Small intestine (tissue), 7 donors: ENCODE measurements at regions not wholly inside any gene's neighbourhood (a gene's known extent, or its start where the extent isn't known, plus 50 kb on each side); places are given as distances from the start of the nearest gene placed in this dataset.
"Not testable (repeated sequence)": the region's sequence is repeated elsewhere in the genome, so short reads cannot be mapped to it uniquely, and the experiment has no call there.

Experiments
- DNase-seq, 2 donors: peaks; one replicate each; pipeline versions ENCODE4 v3.0.0 to v3.0.0-alpha.2; 2013
- FAIRE-seq: peaks from 2 replicates; lab custom pipeline; 2012; peaks lifted over from hg19 to GRCh38; lab: Jason Lieb, UNC
- H3K27ac ChIP-seq, 3 donors: one replicate each; pipeline ENCODE4 v1.5.1; 2013; ENCODE audit warnings: low read length in 2 of 3, mild to moderate bottlenecking in 2 of 3, control low read depth in 1 of 3, inconsistent platforms in 1 of 3, low read depth in 1 of 3, moderate library complexity in 1 of 3
- H3K27me3 ChIP-seq, 3 donors: one replicate each; pipeline ENCODE4 v1.6.1; 2013; ENCODE audit warnings: low read length in 3 of 3, inconsistent platforms in 1 of 3; ENCODE audit not compliant: control insufficient read depth in 3 of 3, insufficient read depth in 3 of 3
- H3K36me3 ChIP-seq, 3 donors: one replicate each; pipeline ENCODE4 v1.6.1; 2013; ENCODE audit warnings: low read length in 3 of 3, inconsistent platforms in 1 of 3, low read depth in 1 of 3, mild to moderate bottlenecking in 1 of 3, moderate library complexity in 1 of 3; ENCODE audit not compliant: control insufficient read depth in 3 of 3, insufficient read depth in 2 of 3
- H3K4me1 ChIP-seq, 3 donors: one replicate each; pipeline ENCODE4 v1.6.1; 2013; ENCODE audit warnings: low read length in 2 of 3, inconsistent platforms in 1 of 3, low read depth in 1 of 3, mild to moderate bottlenecking in 1 of 3, moderate library complexity in 1 of 3; ENCODE audit not compliant: control insufficient read depth in 3 of 3, insufficient read depth in 2 of 3
- H3K4me3 ChIP-seq, 3 donors: one replicate each; pipeline ENCODE4 v1.5.1; 2013; ENCODE audit warnings: low read length in 3 of 3, control low read depth in 1 of 3, inconsistent platforms in 1 of 3, low read depth in 1 of 3, mild to moderate bottlenecking in 1 of 3, moderate library complexity in 1 of 3
- H3K9me3 ChIP-seq, 2 donors: one replicate each; pipeline ENCODE4 v1.6.1; 2013; ENCODE audit warnings: low read depth in 1 of 2, low read length in 1 of 2; ENCODE audit not compliant: control insufficient read depth in 2 of 2, insufficient read depth in 1 of 2
- WGBS, 3 donors: extraction: QIAGEN DNeasy Blood & Tissue Kit; methylation state at CpG; one replicate each; pipeline ENCODE4 v1.1.7; 2013; 5-methylcytosine and 5-hydroxymethylcytosine counted together
- donor health status: healthy with polysubstance abuse.
- donor health status: control.
- donor health status: control.
- donor health status: Bipolar disorder and iron deficiency.
- donor health status: healthy.

DNA sequence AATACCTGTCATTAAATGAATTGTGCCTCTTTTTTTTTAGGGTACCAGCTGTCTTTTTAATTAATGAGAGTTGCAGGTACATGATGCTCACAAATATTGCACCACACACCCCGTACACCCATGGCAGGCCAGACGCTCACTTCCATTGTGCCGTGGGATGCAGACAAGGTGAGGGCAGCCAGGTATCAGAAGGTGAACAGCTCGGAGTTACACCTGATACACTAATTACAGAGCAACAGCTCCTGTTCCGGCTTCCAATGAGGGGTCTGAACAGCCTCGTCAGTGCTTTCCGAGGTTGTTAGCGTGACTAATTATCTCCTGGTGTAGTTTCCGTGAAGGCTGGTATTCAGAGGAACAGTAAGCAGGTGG is 442.8 kb downstream of the ZNF516 start:
- Histone ChIP-seq H3K9me3 (peaks cover 0 to 3% of the 10 kb centered on the region in 2 donors), H3K4me1 (no peaks in the 10 kb centered on the region), H3K27me3 (no peaks in the 10 kb centered on the region), H3K36me3 (no peaks in the 10 kb centered on the region), H3K27ac (no peak overlapping the region), H3K4me3 (no peak overlapping the region)
- DNase-seq (no peak), FAIRE-seq (no peak)
- 83 to 90% (median 88%) methylated on average over 9 of the region's 9 CpGs for WGBS, 3 donors

DNA sequence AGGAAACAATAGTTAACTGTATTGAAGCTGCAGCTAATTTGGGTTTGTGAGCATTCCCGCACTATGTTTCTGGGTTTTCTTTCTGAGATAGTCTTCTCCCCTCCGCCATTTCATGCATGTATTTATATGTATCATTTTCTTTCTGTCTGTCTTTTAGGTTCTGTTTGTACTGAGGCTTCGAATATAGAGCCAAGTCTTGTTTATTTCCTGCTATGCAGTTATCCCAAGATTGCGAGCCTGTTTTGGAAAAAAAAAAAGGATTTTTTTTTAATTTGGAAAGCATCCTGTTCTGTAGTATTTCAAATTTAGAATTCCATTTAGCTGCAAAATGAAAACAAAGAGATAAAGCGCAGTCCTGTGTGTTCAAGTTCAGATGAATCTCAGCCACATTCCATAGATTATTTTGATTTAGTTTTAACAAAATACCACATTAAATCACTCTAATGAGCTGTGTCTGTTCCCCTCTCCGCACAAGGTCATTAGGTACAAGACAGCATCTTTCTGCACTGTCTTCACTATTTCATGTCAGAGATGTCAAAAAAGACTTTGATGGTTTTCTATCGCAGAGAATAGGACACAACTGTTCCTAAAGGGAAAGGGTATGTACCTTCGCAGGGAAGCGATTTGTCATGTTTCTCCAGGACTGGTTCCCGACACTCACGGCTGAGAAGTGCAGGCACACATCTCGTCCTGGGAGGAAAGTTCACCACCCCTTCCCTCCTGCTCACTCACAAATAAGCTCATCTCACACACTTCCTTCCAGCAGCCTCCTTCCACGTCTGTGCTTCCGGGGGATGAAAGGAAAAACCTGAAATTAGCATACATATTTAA is 443.4 kb downstream of the ZNF516 start:
- Histone ChIP-seq H3K4me3 (no peak overlapping the region), H3K9me3 (peaks cover 0 to 3% of the 10 kb centered on the region in 2 donors), H3K4me1 (no peaks in the 10 kb centered on the region), H3K27me3 (no peaks in the 10 kb centered on the region), H3K27ac (no peak overlapping the region), H3K36me3 (no peaks in the 10 kb centered on the region)
- 54 to 81% (median 74%) methylated on average over 14 of the region's 14 CpGs for WGBS, 3 donors
- FAIRE-seq (no peak), DNase-seq (no peak)

DNA sequence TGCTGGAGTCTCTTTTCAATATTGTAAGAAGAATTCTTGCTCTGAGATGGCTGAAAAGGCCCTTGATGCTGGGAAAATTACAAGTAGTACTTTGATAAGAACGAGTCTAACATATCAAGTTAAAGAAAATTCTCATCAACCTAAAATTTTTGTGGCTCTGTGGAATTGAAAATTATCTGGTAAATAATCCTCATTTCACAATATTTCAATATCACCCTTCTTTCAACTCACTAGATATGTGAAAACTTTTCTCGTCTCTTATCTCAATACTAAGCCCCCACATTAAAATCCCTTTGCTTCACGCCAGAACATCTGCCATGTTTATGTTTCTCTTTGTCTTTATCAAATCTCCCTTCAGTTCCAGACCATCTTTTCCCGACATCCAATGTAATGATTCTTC is 448.8 kb downstream of the ZNF516 start:
- Histone ChIP-seq H3K36me3 (no peaks in the 10 kb centered on the region), H3K27ac (no peak overlapping the region), H3K4me1 (no peaks in the 10 kb centered on the region), H3K4me3 (no peak overlapping the region), H3K27me3 (no peaks in the 10 kb centered on the region), H3K9me3 (peaks cover 0 to 3% of the 10 kb centered on the region in 2 donors)
- 65 to 74% (median 74%) methylated on average over 4 of the region's 4 CpGs for WGBS, 3 donors
- DNase-seq = no peak
- no peak for FAIRE-seq

DNA sequence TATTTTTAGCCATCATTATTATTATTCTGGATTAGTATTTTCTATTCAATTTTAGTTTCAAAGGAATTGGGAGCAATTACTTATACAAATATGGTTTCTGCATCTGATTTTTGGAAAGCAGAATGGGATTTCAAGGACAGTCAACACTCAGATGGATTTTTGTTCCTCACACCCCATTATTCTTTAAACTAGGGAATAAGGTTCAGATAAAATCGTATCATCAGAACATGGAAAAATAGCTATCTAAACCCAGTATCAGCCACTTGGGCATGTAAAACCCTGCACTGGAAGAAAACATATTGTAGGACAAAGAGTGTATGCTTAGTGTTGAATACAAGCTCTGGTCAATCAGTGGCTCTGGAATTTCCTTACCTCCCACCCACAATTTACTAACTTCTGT is 452.5 kb downstream of the ZNF516 start:
- Histone ChIP-seq H3K9me3 (no peaks in the 10 kb centered on the region), H3K27me3 (no peaks in the 10 kb centered on the region), H3K27ac (no peak overlapping the region), H3K4me3 (no peak overlapping the region), H3K36me3 (no peaks in the 10 kb centered on the region), H3K4me1 (no peaks in the 10 kb centered on the region)
- no peak for FAIRE-seq
- WGBS, 3 donors = 0 to 35% (median 2%) methylated on average over 1 of the region's 1 CpG
- no peak for DNase-seq

DNA sequence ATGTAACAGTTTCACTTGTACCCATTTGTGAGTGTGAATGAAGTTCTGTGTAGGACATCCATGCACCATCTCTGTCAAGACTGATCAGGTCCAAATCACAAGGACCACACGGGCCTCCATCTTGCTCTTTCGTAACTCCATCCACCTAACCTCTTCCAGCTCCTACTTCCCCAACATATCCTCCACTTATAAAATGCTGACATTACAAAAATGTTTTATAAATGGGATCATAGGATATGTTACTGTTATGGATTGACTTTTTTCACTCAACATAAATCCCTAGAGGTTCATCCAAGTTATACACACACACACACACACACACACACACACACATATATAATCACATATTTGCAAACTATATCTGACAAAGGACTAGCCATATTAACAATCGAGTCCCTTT is 476.8 kb downstream of the ZNF516 start:
- Histone ChIP-seq H3K4me1 (no peaks in the 10 kb centered on the region), H3K27me3 (no peaks in the 10 kb centered on the region), H3K4me3 (no peak overlapping the region), H3K36me3 (no peaks in the 10 kb centered on the region), H3K27ac (no peak overlapping the region), H3K9me3 (no peaks in the 10 kb centered on the region)
- 76 to 88% (median 84%) methylated on average over 3 of the region's 3 CpGs for WGBS, 3 donors
- DNase-seq (no peak), FAIRE-seq (no peak)

DNA sequence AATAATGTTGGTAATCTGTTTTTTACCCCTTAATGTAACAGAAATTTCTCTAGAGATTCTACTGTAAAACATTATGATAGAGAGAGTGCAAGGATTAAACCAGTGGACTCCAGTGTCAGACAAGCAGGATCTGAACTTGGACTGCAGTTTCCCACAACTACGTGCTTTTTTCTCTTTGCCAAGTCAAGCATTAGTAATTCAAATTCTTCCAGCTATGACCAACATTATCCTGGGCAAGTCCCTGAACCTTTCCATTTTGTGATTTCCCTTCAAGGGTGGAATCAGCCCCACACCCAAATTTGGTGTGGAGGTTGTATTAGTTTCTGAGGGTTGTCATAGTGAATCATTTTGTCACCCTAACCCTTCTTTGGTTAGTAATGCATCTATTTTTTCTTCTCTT is 482.0 kb downstream of the ZNF516 start:
- Histone ChIP-seq H3K36me3 (no peaks in the 10 kb centered on the region), H3K27me3 (no peaks in the 10 kb centered on the region), H3K9me3 (no peaks in the 10 kb centered on the region), H3K27ac (no peak overlapping the region), H3K4me3 (no peak overlapping the region), H3K4me1 (no peaks in the 10 kb centered on the region)
- 90 to 96% (median 93%) methylated on average over 1 of the region's 1 CpG for WGBS, 3 donors
- FAIRE-seq = no peak
- no peak for DNase-seq

DNA sequence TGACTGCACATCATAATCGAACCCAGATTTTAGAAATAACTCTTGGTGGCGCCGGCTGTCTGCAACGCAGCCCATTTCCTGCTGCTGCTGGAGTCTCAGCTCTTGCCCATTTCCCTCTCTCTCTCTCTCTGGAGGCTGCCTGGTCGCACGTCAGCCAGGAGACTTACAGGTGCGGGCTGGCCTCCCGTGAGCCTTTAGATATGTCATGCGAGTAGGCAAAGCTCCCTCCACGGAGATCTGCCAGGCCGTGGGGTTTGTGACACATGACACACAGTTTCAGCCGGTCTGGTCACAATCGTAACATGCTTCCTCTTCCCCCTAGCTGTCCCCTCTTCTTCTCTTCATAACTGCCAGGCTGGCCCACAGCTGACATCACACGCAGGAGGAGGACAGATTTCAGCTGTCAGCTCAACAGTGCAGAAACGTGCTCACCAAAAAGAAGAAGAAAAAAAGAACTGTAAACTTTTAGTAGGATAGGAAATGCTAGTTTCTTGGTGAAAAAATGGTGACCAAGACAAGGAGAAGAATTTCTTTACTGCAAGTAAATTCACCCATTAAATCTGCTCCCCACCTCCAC is 489.3 kb downstream of the ZNF516 start:
- Histone ChIP-seq H3K9me3 (no peaks in the 10 kb centered on the region), H3K27me3 (no peaks in the 10 kb centered on the region), H3K4me1 (no peaks in the 10 kb centered on the region), H3K27ac (no peak overlapping the region), H3K36me3 (no peaks in the 10 kb centered on the region), H3K4me3 (no peak overlapping the region)
- DNase-seq = no peak
- WGBS, 3 donors = 52 to 71% (median 60%) methylated on average over 15 of the region's 15 CpGs
- no peak for FAIRE-seq

DNA sequence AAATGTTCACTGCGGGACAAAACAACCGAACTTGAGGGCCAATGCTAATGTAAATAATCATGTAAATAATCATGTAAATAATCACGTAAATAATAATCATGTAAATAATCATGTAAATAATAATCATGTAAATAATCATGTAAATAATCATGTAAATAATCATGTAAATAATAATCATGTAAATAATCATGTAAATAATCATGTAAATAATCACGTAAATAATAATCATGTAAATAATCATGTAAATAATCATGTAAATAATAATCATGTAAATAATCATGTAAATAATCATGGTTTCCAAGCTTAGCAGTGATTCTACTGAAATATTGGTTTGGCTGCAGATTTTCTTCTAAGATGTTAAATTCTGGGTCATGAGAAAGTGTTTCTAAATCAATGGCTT is 507.1 kb downstream of the ZNF516 start:
- not testable (repeated sequence) for H3K4me1 ChIP-seq, H3K27me3 ChIP-seq, H3K4me3 ChIP-seq, H3K27ac ChIP-seq, H3K36me3 ChIP-seq, DNase-seq
- FAIRE-seq = peak; percentile 87
- H3K9me3 ChIP-seq = peaks cover 0 to 17% of the 10 kb centered on the region in 2 donors
- WGBS, 3 donors = 75 to 85% (median 82%) methylated on average over 4 of the region's 4 CpGs
